H1 (cell line): ENCODE measurements at regions not wholly inside any gene's neighbourhood (a gene's known extent, or its start where the extent isn't known, plus 50 kb on each side); places are given as distances from the start of the nearest gene placed in this dataset.

ENCODE experiments used
- CTCF ChIA-PET: fragments of 300-600 bp; sonication (Branson Sonifier 250); formaldehyde crosslinking; loops from one replicate; lab custom pipeline; 2021; ENCODE audit not compliant: partially characterized antibody; lab: Charles Lee
- POLR2A ChIA-PET: fragments of 300-600 bp; sonication (Branson Sonifier 250); formaldehyde crosslinking; loops from one replicate; lab custom pipeline; 2021; ENCODE audit warnings: inconsistent platforms; ENCODE audit not compliant: partially characterized antibody; lab: Charles Lee
- DNase-seq, 2 experiments: peaks; one replicate each; pipeline versions ENCODE4 v3.0.0 to v3.0.0-alpha.2; 2010 to 2022; ENCODE audit warnings: low spot score in 2 of 2, low read depth in 1 of 2, mixed read lengths in 1 of 2
- FAIRE-seq: peaks from 2 replicates; lab custom pipeline; 2011; peaks lifted over from hg19 to GRCh38; lab: Jason Lieb, UNC
- H2AFZ ChIP-seq: 2 replicates; pipeline ENCODE4 v1.8.1; 2012; ENCODE audit warnings: low read length, inconsistent platforms
- H2AK5ac ChIP-seq: 2 replicates; pipeline ENCODE4 v1.6.1; 2013; ENCODE audit warnings: low read depth, low read length
- H2BK120ac ChIP-seq: replicated peaks from 2 replicates; pipeline ENCODE3; 2013; ENCODE audit warnings: low read depth, low read length, inconsistent platforms
- H2BK12ac ChIP-seq: 2 replicates; pipeline ENCODE4 v1.6.1; 2013; ENCODE audit warnings: low read depth, low read length
- H2BK15ac ChIP-seq: 2 replicates; pipeline ENCODE4 v1.6.1; 2013; ENCODE audit warnings: low read length
- H2BK20ac ChIP-seq: 2 replicates; pipeline ENCODE4 v1.6.1; 2013; ENCODE audit warnings: low read length
- H2BK5ac ChIP-seq: 2 replicates; pipeline ENCODE4 v1.6.1; 2013; ENCODE audit warnings: low read depth, low read length
- H3K14ac ChIP-seq: 2 replicates; pipeline ENCODE4 v1.6.1; 2013; ENCODE audit warnings: inconsistent platforms; ENCODE audit not compliant: insufficient read length
- H3K18ac ChIP-seq: 2 replicates; pipeline ENCODE4 v1.6.1; 2013; ENCODE audit warnings: low read length; ENCODE audit errors: extremely low read depth
- H3K23ac ChIP-seq: 2 replicates; pipeline ENCODE4 v1.6.1; 2013; ENCODE audit warnings: inconsistent platforms; ENCODE audit not compliant: insufficient read length
- H3K23me2 ChIP-seq: 2 replicates; pipeline ENCODE4 v1.6.1; 2013; ENCODE audit warnings: low read depth, low read length
- H3K27ac ChIP-seq: 2 replicates; pipeline ENCODE4 v1.6.1; 2011; ENCODE audit warnings: low read depth, low read length, inconsistent platforms
- H3K27me3 ChIP-seq, 4 experiments: replicated peaks in 1 of 4; 1 replicate in 1 of 4; 2 replicates in 3 of 4; pipeline versions ENCODE4 v1.6.1 to v1.8.1; 2011 to 2013; ENCODE audit warnings: low read length in 3 of 4, mild to moderate bottlenecking in 3 of 4, inconsistent platforms in 2 of 4, mixed read lengths in 2 of 4, moderate library complexity in 1 of 4; ENCODE audit not compliant: control insufficient read depth in 3 of 4, insufficient read depth in 3 of 4; ENCODE audit errors: extremely low read depth in 1 of 4
- H3K36me3 ChIP-seq, 4 experiments: 2 replicates each; pipeline versions ENCODE4 v1.6.1 to v1.8.1; 2011 to 2013; ENCODE audit warnings: mild to moderate bottlenecking in 4 of 4, low read length in 3 of 4, moderate library complexity in 2 of 4, control low read depth in 1 of 4, inconsistent platforms in 1 of 4; ENCODE audit not compliant: insufficient read depth in 4 of 4, control insufficient read depth in 2 of 4
- H3K4ac ChIP-seq: replicated peaks from 2 replicates; pipeline ENCODE3; 2013; ENCODE audit warnings: low read length, low read depth, mixed read lengths, inconsistent platforms; ENCODE audit not compliant: insufficient read length
- H3K4me1 ChIP-seq, 4 experiments: replicated peaks in 1 of 4; 1 replicate in 1 of 4; 2 replicates in 3 of 4; pipeline versions ENCODE4 v1.6.1 to v1.8.1; 2011 to 2013; ENCODE audit warnings: low read length in 3 of 4, inconsistent platforms in 2 of 4, mixed read lengths in 1 of 4; ENCODE audit not compliant: insufficient read depth in 4 of 4, control insufficient read depth in 3 of 4
- H3K4me2 ChIP-seq, 2 experiments: 2 replicates each; pipeline versions ENCODE4 v1.6.1 to v1.8.1; 2011 to 2013; ENCODE audit warnings: low read depth in 2 of 2, low read length in 2 of 2, control low read depth in 1 of 2, inconsistent platforms in 1 of 2, mild to moderate bottlenecking in 1 of 2; ENCODE audit not compliant: insufficient read depth in 1 of 2
- H3K4me3 ChIP-seq, 4 experiments: fragments of 200-600, 300-600 bp in 1 of 4; sonication (generic), shearing (Covaris generic), sonication (Bioruptor Twin) in 1 of 4; 2 replicates each; pipeline versions ENCODE4 v1.5.1 to v1.8.1; 2011 to 2016; ENCODE audit warnings: low read length in 4 of 4, low read depth in 3 of 4, control low read depth in 2 of 4, inconsistent platforms in 2 of 4, mild to moderate bottlenecking in 2 of 4, mixed read lengths in 1 of 4, moderate library complexity in 1 of 4; ENCODE audit not compliant: insufficient read depth in 2 of 4; ENCODE audit errors: extremely low read depth in 1 of 4
- H3K56ac ChIP-seq: replicated peaks from 2 replicates; pipeline ENCODE3; 2013; ENCODE audit warnings: low read depth, mild to moderate bottlenecking, mixed read lengths, low read length, inconsistent platforms; ENCODE audit not compliant: insufficient read length
- H3K79me1 ChIP-seq: 2 replicates; pipeline ENCODE4 v1.6.1; 2013; ENCODE audit warnings: low read depth, low read length, control low read depth
- H3K79me2 ChIP-seq, 2 experiments: 2 replicates each; pipeline versions ENCODE4 v1.6.1 to v1.8.1; 2012 to 2013; ENCODE audit warnings: low read length in 2 of 2, mild to moderate bottlenecking in 2 of 2, inconsistent platforms in 1 of 2; ENCODE audit not compliant: insufficient read depth in 2 of 2, control insufficient read depth in 1 of 2
- H3K9ac ChIP-seq, 4 experiments: replicated peaks in 1 of 4; 1 replicate in 1 of 4; 2 replicates in 3 of 4; pipeline versions ENCODE4 v1.6.1 to v1.8.1; 2011 to 2013; ENCODE audit warnings: low read depth in 3 of 4, low read length in 3 of 4, control low read depth in 2 of 4, mild to moderate bottlenecking in 2 of 4, moderate library complexity in 2 of 4, inconsistent platforms in 1 of 4; ENCODE audit errors: extremely low read depth in 1 of 4
- H3K9me3 ChIP-seq, 2 experiments: 2 replicates each; pipeline versions ENCODE4 v1.6.1 to v1.8.1; 2012 to 2013; ENCODE audit warnings: mild to moderate bottlenecking in 2 of 2, moderate library complexity in 2 of 2, control low read depth in 1 of 2, inconsistent platforms in 1 of 2, low read depth in 1 of 2, low read length in 1 of 2, mixed read lengths in 1 of 2; ENCODE audit not compliant: insufficient read depth in 2 of 2
- H4K20me1 ChIP-seq, 2 experiments: replicated peaks in 1 of 2; 2 replicates each; pipeline versions ENCODE3 to v1.8.1; 2011 to 2013; ENCODE audit warnings: inconsistent platforms in 2 of 2, low read length in 2 of 2, mild to moderate bottlenecking in 1 of 2; ENCODE audit not compliant: insufficient read depth in 2 of 2, control insufficient read depth in 1 of 2
- H4K5ac ChIP-seq: 2 replicates; pipeline ENCODE4 v1.6.1; 2013; ENCODE audit warnings: low read length, low read depth, mixed read lengths, inconsistent platforms; ENCODE audit not compliant: insufficient read length
- H4K8ac ChIP-seq: 2 replicates; pipeline ENCODE4 v1.8.0; 2013; ENCODE audit warnings: mild to moderate bottlenecking, moderate library complexity, low read length, inconsistent platforms; ENCODE audit not compliant: insufficient read depth; ENCODE audit errors: extremely low read depth
- H4K91ac ChIP-seq: replicated peaks from 2 replicates; pipeline ENCODE3; 2013; ENCODE audit warnings: low read length, mixed read lengths, inconsistent platforms; ENCODE audit not compliant: insufficient read length
- EZH2 ChIP-seq: fragments of 200-600 bp; sonication (generic); IDR thresholded peaks from 2 replicates; pipeline ENCODE4 v1.7.1; 2012; ENCODE audit warnings: low read depth, mild to moderate bottlenecking, moderate library complexity, low read length, inconsistent platforms; ENCODE audit not compliant: severe bottlenecking
- KDM1A ChIP-seq: fragments of 200-600, 300-600 bp; sonication (generic); IDR thresholded peaks from 2 replicates; pipeline ENCODE4 v1.7.1; 2016; ENCODE audit warnings: mild to moderate bottlenecking, low read length, borderline replicate concordance
- TAF1 ChIP-seq: IDR thresholded peaks from 2 replicates; pipeline ENCODE4 v1.6.1; 2011; ENCODE audit warnings: mild to moderate bottlenecking, low read depth, low read length
- WGBS, 2 experiments: shearing (Covaris generic) in 1 of 2; methylation state at CpG; one replicate each; pipeline versions ENCODE4 v1.1.6 to v1.1.7; 2013 to 2015; ENCODE audit warnings: low lambda C conversion rate in 2 of 2, mixed read lengths in 2 of 2, inconsistent platforms in 1 of 2, low coverage in 1 of 2, missing lambda C conversion rate in 1 of 2; ENCODE audit not compliant: insufficient replicate concordance in 2 of 2, insufficient coverage in 1 of 2, insufficient read length in 1 of 2; ENCODE audit errors: extremely low coverage in 1 of 2, missing lambda C conversion rate in 1 of 2; 5-methylcytosine and 5-hydroxymethylcytosine counted together

GRCh38 chr1:62993844-62994243, 209.9 kb downstream of the ATG4C start:
- no peak for DNase-seq

More at GRCh38 chr1:62993844-62994243, 209.9 kb downstream of the ATG4C start:
- Histone ChIP-seq H3K9ac (no peak overlapping the region), H4K91ac (no peak overlapping the region), H4K5ac (no peak overlapping the region), H2BK5ac (no peak overlapping the region), H3K4me3 (no peak overlapping the region), H2BK15ac (no peak overlapping the region), H2BK12ac (no peak overlapping the region), H3K27me3 (no peaks in the 10 kb centered on the region), H3K14ac (no peak overlapping the region), H3K27ac (no peak overlapping the region), H3K79me2 (no peaks in the 10 kb centered on the region), H3K23ac (no peak overlapping the region), H3K18ac (no peak overlapping the region), H3K36me3 (no peaks in the 10 kb centered on the region), H3K23me2 (peaks cover 2% of the 10 kb centered on the region; the same call in 1 of the 2 replicates), H4K20me1 (no peaks in the 10 kb centered on the region), H2AK5ac (no peak overlapping the region), H3K79me1 (no peaks in the 10 kb centered on the region), H3K9me3 (no peaks in the 10 kb centered on the region), H2BK20ac (no peak overlapping the region), H3K4ac (no peak overlapping the region), H4K8ac (no peak overlapping the region), H3K4me2 (no peak overlapping the region), H3K56ac (no peak overlapping the region), H2BK120ac (no peak overlapping the region)
- ChIA-PET CTCF (interaction anchor here (0.9 to 6.0 kb wide), 4 partner anchors 13 to 152 kb away, joined by 3 to 23 read pairs (median 5); no protein-coding TSS in a partner anchor), POLR2A (interaction anchor here (0.6 kb wide), 1 partner anchor 152 kb away, joined by 3 read pairs; no protein-coding TSS in a partner anchor)
- 94% methylated on average over 5 of the region's 5 CpGs; no CpG with 5 or more reads in 1 of the 2 experiments for whole genome bisulfite sequencing, 2 experiments
- FAIRE-seq = no peak
- TF ChIP-seq EZH2 = no peak
- no peak for TF ChIP-seq TAF1
- no peak for TF ChIP-seq KDM1A
- TF ChIP-seq, all 59 proteins: peak for 0
- H2AFZ ChIP-seq = no peak overlapping the region
- H3K4me1 ChIP-seq = peaks cover 0 to 6% (median 4%) of the 10 kb centered on the region in 4 experiments; a peak in 3 of 7 replicates
